ENCODE measurements at regions not wholly inside any gene's neighbourhood (a gene's known extent, or its start where the extent isn't known, plus 50 kb on each side); places are given as distances from the start of the nearest gene placed in this dataset.

DNA sequence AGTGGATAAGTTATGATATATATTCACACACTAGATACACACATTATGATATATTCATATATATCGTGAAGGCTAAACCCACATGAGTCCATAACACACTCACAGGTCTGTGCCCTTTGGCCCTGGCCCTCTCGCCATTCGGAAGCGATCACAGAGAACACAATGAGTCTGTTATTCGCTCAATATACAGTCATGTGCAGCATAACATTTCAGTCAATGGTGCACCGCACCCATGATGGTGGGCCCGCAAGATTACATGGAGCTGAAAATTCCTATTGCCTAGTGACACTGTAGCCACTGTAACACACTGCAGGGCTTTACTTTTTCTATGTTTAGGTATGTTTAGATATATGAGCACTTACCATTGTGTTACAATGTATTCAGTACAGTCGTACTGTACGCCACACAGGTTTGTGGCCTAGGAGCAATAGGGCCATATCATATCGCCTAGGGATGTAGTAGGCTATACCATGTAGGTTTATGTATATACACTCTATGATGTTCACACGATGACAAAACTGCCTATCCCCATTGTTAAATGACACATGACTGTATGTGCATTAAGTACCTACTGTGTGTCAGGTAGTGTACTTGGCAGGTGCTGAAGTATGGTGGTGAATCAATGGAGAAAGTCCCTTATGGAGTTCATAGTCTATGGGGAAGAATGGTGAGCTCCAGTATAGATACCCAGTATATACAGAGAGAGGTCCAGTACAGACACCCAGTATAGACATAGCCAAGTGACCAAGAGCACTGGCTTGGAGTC, 198.8 kb upstream of the KLF14 start:
- CTCF ChIA-PET: interaction anchor here (0.8 to 2.5 kb wide), 2 partner anchors 10 to 36 kb away, joined by 3 to 5 read pairs; no protein-coding TSS in a partner anchor
- Histone ChIP-seq H3K27ac (ENCODE audit: insufficient read depth, low read depth, low read length) (no peak overlapping the region), H3K4me2 (ENCODE audit: insufficient read depth, low read length) (no peak overlapping the region), H3K9ac (replicated peaks; ENCODE audit: extremely low read depth, insufficient read depth, low read length) (no peak overlapping the region), H3K4me1 (ENCODE audit: control insufficient read depth, extremely low read depth, insufficient read depth, low read length) (peaks cover 6% of the 10 kb centered on the region), H3K79me2 (ENCODE audit: control insufficient read depth, insufficient read depth, low read length) (peaks cover 1% of the 10 kb centered on the region), H3K4me3 (replicated peaks in 1 of 3; ENCODE audit: insufficient read depth in 1 of 3, low read depth in 1 of 3, low read length in 3 of 3) (no peak overlapping the region), H3K36me3 (ENCODE audit: control insufficient read depth in 2 of 2, extremely low read depth in 1 of 2, insufficient read depth in 2 of 2, low read length in 2 of 2) (no peaks in the 10 kb centered on the region), H3K9me1 (replicated peaks; ENCODE audit: control insufficient read depth, extremely low read depth, insufficient read depth, low read length) (no peaks in the 10 kb centered on the region), H3K9me3 (replicated peaks; ENCODE audit: control insufficient read depth, insufficient read depth, low read length) (no peaks in the 10 kb centered on the region), H3K27me3 (ENCODE audit: control insufficient read depth in 2 of 2, insufficient read depth in 2 of 2, low read length in 2 of 2) (no peaks in the 10 kb centered on the region), H2AFZ (ENCODE audit: low read depth, low read length) (no peak overlapping the region), H4K20me1 (replicated peaks; ENCODE audit: control insufficient read depth, extremely low read depth, insufficient read depth, low read length) (no peaks in the 10 kb centered on the region)
- no TSS peak for BruUV-seq (replicated peaks)
- DNase-seq (ENCODE audit: low read depth, low spot score) (no peak), FAIRE-seq (no peak)
- dilution Hi-C loops (cut with MboI; ENCODE audit: extremely low pct_ligation_motif_present, low sequenced_read_pairs) (no loop called here), intact Hi-C loops (cut with micrococcal nuclease) (no loop called here)
- TF ChIP-seq JUN (IDR thresholded peaks at IDR 0.05; ENCODE audit: borderline replicate concordance, insufficient read depth, insufficient read length, low read depth) (no peak), FOS (IDR thresholded peaks at IDR 0.05; ENCODE audit: borderline replicate concordance, insufficient read depth, low read length) (no peak), POLR2AphosphoS5 (IDR thresholded peaks at IDR 0.05; ENCODE audit: insufficient read depth, low read depth, low read length) (no peak), POLR2A (IDR thresholded peaks at IDR 0.05; ENCODE audit: low read depth, low read length) (no peak), GATA2 (IDR thresholded peaks at IDR 0.05; ENCODE audit: insufficient read depth, insufficient read length, low read depth, low read length) (no peak), EZH2 (IDR thresholded peaks at IDR 0.05; ENCODE audit: borderline replicate concordance, low read depth, low read length, severe bottlenecking) (no peak), MYC (IDR thresholded peaks at IDR 0.05; ENCODE audit: low read depth, low read length) (no peak)
- TF ChIP-seq, protein P1, sequence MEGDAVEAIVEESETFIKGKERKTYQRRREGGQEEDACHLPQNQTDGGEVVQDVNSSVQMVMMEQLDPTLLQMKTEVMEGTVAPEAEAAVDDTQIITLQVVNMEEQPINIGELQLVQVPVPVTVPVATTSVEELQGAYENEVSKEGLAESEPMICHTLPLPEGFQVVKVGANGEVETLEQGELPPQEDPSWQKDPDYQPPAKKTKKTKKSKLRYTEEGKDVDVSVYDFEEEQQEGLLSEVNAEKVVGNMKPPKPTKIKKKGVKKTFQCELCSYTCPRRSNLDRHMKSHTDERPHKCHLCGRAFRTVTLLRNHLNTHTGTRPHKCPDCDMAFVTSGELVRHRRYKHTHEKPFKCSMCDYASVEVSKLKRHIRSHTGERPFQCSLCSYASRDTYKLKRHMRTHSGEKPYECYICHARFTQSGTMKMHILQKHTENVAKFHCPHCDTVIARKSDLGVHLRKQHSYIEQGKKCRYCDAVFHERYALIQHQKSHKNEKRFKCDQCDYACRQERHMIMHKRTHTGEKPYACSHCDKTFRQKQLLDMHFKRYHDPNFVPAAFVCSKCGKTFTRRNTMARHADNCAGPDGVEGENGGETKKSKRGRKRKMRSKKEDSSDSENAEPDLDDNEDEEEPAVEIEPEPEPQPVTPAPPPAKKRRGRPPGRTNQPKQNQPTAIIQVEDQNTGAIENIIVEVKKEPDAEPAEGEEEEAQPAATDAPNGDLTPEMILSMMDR (IDR thresholded peaks at IDR 0.05; ENCODE audit: extremely low read depth in 1 of 2, insufficient read depth in 1 of 2, low read depth in 1 of 2, low read length in 2 of 2): no peak
- TF ChIP-seq, protein P2, sequence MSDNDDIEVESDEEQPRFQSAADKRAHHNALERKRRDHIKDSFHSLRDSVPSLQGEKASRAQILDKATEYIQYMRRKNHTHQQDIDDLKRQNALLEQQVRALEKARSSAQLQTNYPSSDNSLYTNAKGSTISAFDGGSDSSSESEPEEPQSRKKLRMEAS (IDR thresholded peaks at IDR 0.05; ENCODE audit: insufficient read depth, insufficient read length): no peak
- POLR2A ChIA-PET: no interaction called here
